ENCODE measurements at regions not wholly inside any gene's neighbourhood (a gene's known extent, or its start where the extent isn't known, plus 50 kb on each side); places are given as distances from the start of the nearest gene placed in this dataset.
"Not testable (repeated sequence)": the region's sequence is repeated elsewhere in the genome, so short reads cannot be mapped to it uniquely, and the experiment has no call there.

DNA sequence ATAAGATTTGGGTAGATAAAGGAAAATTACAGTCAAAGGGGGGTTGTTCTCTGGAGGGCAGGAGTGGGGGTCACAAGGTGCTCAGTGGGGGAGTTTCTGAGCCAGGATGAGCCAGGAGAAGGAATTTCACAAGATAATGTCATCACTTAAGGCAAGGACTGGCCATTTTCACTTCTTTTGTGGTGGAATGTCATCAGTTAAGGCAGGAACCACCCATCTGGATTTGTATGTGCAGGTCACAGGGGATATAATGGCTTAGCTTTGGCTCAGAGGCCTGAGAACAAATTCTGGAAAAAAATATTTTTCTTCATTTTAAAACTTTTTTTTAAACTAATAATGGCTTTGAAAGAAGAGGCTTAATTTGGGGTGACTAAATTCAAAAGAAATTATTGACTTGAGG is 94.5 kb downstream of the ZNF486 start:
- TF ChIP-seq RAD21 (IDR thresholded peaks at IDR 0.05; ENCODE audit: low read length); TCF12 (IDR thresholded peaks at IDR 0.05); MXI1 (IDR thresholded peaks at IDR 0.05; ENCODE audit: low read depth, low read length); FOXM1 (IDR thresholded peaks at IDR 0.05; ENCODE audit: low read depth); GATA2 (CRISPR knock-in tag; IDR thresholded peaks at IDR 0.05); TAF1 (IDR thresholded peaks at IDR 0.05; ENCODE audit: borderline replicate concordance, low read depth, low read length); EP300 (IDR thresholded peaks at IDR 0.05; ENCODE audit: borderline replicate concordance in 1 of 2, low read depth in 1 of 2, low read length in 1 of 2); RXRA (IDR thresholded peaks at IDR 0.05; ENCODE audit: borderline replicate concordance, low read depth): not testable (repeated sequence)
- TF ChIP-seq, protein P1, sequence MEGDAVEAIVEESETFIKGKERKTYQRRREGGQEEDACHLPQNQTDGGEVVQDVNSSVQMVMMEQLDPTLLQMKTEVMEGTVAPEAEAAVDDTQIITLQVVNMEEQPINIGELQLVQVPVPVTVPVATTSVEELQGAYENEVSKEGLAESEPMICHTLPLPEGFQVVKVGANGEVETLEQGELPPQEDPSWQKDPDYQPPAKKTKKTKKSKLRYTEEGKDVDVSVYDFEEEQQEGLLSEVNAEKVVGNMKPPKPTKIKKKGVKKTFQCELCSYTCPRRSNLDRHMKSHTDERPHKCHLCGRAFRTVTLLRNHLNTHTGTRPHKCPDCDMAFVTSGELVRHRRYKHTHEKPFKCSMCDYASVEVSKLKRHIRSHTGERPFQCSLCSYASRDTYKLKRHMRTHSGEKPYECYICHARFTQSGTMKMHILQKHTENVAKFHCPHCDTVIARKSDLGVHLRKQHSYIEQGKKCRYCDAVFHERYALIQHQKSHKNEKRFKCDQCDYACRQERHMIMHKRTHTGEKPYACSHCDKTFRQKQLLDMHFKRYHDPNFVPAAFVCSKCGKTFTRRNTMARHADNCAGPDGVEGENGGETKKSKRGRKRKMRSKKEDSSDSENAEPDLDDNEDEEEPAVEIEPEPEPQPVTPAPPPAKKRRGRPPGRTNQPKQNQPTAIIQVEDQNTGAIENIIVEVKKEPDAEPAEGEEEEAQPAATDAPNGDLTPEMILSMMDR (IDR thresholded peaks at IDR 0.05) = not testable (repeated sequence)

Measured in SK-N-SH (cell line).